Left renal cortex interstitium (tissue), 4 donors: ENCODE measurements at regions not wholly inside any gene's neighbourhood (a gene's known extent, or its start where the extent isn't known, plus 50 kb on each side); places are given as distances from the start of the nearest gene placed in this dataset.

Source experiments
- DNase-seq, 4 donors: peaks; one replicate each; pipeline ENCODE4 v3.0.0-alpha.2; 2013; ENCODE audit warnings: low read depth in 4 of 4, low spot score in 2 of 4, missing footprints in 1 of 4

- DNase-seq, result no peak
These were observed 659.8 kb downstream of the BCL11A start for GRCh38 chr2:59893612-59894011.

DNA sequence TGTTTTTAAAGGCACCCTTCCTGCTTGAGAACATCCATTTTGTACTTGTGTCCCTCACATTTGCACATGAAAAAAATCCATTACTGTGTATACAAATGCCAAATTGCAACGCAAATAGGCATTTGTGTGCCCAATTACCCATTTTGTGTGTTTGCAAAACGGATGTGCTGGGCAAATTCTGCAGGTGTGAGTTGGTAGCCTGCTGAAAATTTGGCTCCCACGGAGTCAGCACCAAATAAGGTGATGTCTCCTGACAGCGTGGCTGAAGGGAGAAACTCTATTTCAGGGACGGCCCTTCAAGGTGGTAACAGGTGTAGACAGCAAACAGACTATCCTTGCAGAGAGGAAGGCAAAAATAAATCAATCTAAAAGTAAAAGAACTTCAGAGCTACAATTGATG is 661.1 kb downstream of the BCL11A start:
- no peak for DNase-seq

DNA sequence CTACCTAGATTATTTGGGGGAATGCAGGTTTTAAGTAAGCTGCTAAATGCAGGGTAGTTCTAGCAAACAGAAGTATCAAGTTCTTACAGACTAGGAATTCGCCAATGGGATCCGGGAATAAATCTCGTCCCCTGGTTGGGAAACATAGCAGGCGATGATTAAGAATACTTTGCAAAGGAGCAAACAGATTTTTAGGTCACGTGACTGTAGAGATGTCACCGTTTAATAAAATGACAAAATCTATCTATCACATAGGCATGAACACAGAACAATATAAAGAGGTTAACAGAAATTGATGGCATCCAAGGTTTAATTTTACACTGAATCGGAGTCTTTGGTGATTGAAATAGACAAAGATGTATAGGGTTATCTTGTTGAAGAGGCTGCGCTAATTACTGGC is 664.1 kb downstream of the BCL11A start:
- DNase-seq, result no peak

DNA sequence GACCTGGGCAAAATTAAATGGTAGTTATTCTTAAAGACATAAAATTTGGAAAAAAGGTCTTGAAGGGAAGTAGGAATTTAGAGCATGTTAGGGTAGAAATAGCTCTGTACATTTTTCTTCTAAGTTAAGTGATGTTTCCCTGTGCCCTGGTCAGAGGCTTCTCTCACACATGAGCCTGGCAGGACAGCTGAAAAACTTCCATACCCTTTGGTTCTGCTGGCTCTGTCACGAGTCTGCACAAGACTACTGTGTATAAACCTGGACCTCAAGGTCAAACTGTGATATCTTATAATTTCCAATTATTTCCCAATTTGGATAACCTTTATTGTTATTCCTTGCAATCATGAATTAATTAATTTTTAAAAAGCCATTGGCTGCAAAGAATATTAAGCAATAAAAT is 664.7 kb downstream of the BCL11A start:
- DNase-seq, result no peak

GRCh38 chr2:59888015-59888414 is 665.4 kb downstream of the BCL11A start:
- DNase-seq, result no peak

- no peak for DNase-seq
These were observed 666.1 kb downstream of the BCL11A start for GRCh38 chr2:59887366-59887765.

GRCh38 chr2:59886759-59887158 is 666.7 kb downstream of the BCL11A start:
- no peak for DNase-seq

DNA sequence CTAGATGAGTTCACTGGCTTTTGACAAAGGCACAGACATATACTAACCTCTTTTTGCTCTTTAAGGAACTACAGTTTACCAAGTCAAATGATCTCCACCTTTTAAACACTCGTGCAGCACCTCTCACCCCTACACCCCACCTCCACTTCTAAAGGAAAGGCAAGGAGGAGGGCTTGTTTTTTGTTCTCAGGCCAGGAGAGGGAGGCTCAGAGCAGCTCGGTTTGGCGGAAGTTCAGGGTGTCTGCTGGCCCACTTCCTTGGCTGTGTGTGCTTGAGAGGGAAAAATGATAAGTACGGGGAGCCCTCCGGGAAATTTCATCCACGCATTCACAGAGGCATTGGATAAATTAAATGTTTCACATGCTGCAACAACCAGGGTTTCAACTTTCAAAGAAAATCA is 667.9 kb downstream of the BCL11A start:
- no peak for DNase-seq

GRCh38 chr2:59884166-59884565 is 669.3 kb downstream of the BCL11A start:
- no peak for DNase-seq

GRCh38 chr2:59882822-59883221 is 670.6 kb downstream of the BCL11A start:
- no peak for DNase-seq

- DNase-seq, result no peak
These were observed 671.2 kb downstream of the BCL11A start for GRCh38 chr2:59882279-59882678.

DNA sequence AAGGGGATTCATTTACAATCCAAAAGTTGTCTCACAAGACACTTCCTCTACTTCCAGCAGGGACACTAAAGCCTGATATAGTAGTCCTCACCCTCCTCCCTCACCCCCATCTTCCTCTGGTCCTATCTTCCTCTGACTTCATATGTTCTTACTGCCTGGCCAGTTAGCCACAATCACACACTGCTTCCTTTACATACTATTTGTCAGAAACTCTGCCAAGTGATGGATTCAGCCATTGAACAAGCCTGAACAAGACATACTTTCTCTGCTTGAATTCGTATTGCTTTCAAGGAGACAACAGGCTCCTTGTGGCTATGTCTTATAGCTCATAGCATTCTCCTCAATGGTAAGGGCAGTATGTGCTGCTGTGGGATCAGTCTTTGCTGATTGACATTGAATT is 672.2 kb downstream of the BCL11A start:
- no peak for DNase-seq

GRCh38 chr2:59879700-59880131 is 673.7 kb downstream of the BCL11A start:
- no peak for DNase-seq

GRCh38 chr2:59875836-59876235 is 677.6 kb downstream of the BCL11A start:
- no peak for DNase-seq

GRCh38 chr2:59874971-59875755 is 678.3 kb downstream of the BCL11A start:
- DNase-seq, result no peak

GRCh38 chr2:59874361-59874760 is 679.1 kb downstream of the BCL11A start:
- no peak for DNase-seq

GRCh38 chr2:59871830-59872229 is 681.6 kb downstream of the BCL11A start:
- DNase-seq, result no peak

DNA sequence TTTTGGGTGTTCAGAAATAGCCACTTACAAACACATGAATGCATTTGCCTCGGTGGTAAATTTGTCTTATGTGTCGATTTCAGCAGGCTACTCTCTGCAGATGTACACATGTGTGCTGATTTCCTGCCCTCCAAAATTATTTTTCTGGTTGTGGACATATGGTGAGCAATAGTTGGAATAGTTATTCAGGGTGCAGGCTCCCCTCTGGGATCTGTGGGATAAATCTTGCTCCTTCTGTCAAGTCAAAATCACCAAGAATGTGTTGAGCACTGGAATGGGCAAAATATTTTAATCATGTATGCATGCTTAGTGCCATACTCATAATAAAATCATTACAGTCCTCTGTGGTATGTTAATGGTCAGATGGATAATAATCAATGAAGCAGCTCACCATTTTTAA is 684.5 kb downstream of the BCL11A start:
- DNase-seq, result no peak

- DNase-seq, result no peak
These were observed 687.0 kb downstream of the BCL11A start for GRCh38 chr2:59866436-59866835.

- no peak for DNase-seq
These were observed 694.9 kb downstream of the BCL11A start for GRCh38 chr2:59858540-59858939.

DNA sequence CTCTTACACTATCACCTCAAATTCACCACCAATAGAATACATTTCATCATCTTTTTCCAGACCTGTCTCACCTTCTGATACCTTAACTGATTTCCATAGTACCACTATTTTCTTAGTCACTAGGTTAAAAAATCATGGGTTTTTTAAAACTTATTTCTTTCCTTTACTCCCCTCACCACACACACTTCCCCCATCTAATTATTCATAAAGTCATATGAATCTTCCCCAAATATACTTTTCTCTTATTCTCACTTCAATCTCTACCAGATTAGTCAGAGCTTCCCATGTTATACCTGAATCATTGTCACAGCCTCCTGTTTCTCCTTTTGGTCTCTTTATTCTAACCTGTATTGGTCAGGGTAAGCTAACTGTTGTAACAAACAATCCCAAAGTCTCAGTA is 696.3 kb downstream of the BCL11A start:
- DNase-seq, result no peak

DNA sequence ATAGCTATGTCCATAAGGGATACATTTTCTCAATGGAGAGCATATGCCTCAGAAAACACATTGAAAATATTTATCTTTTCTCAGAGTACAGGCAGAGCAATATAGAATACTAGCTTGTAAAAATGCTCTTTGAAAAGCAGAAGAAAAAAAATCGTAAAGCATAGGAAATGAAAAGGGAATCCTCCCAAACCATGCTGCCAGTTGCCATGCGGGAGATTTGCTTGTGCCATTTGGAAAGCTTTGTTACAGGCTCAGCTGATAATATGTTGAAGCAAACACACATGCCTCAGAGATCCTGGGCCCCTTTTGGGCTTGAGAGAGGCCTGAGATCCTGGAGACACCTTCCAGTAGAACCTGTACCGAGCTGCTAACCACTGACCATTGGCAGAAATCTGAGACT is 697.1 kb downstream of the BCL11A start:
- no peak for DNase-seq

DNA sequence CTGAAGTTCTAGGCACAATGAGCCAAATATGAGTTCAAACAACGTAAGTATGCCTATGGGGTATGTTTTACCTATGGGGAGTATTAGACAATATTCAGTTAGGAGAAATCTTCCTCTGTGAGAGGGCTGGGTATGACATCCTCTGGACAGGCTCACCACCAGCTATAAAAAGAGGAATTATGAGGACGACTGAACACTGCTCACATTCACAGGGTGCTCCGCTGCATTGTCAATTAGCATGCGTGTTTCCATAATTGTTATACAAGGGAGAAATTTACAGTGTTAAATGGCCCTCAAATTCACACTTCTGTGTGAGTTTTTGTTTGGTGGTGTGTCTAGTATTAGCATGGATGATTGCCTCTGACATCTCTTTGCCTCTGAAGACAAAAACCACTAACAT is 700.4 kb downstream of the BCL11A start:
- DNase-seq, result no peak
